Panc1 (cell line): ENCODE measurements at regions not wholly inside any gene's neighbourhood (a gene's known extent, or its start where the extent isn't known, plus 50 kb on each side); places are given as distances from the start of the nearest gene placed in this dataset.

Source experiments
- CTCF ChIP-seq: fragments of 450-650 bp; IDR thresholded peaks from 2 replicates; pipeline ENCODE4 v1.5.1; 2017; ENCODE audit warnings: mild to moderate bottlenecking
- REST ChIP-seq, 2 experiments: IDR thresholded peaks; 2 replicates each; pipeline ENCODE4 v1.6.1; 2011 to 2012; ENCODE audit warnings: low read depth in 2 of 2, control low read depth in 1 of 2, low read length in 1 of 2, mild to moderate bottlenecking in 1 of 2, moderate library complexity in 1 of 2; ENCODE audit not compliant: insufficient read depth in 1 of 2
- SIN3A ChIP-seq: IDR thresholded peaks from 2 replicates; pipeline ENCODE4 v1.6.1; 2012; ENCODE audit warnings: low read depth, mild to moderate bottlenecking, low read length, moderate library complexity, borderline replicate concordance; ENCODE audit not compliant: insufficient read depth

GRCh38 chr10:125419831-125420230 lies 259.5 kb upstream of the CTBP2 start:
- TF ChIP-seq CTCF: no peak
- no peak for TF ChIP-seq REST (IDR thresholded peaks at IDR 0.05; ENCODE audit: insufficient read depth in 1 of 2, low read depth in 2 of 2, low read length in 1 of 2)
- no peak for TF ChIP-seq SIN3A
